ENCODE measurements at regions not wholly inside any gene's neighbourhood (a gene's known extent, or its start where the extent isn't known, plus 50 kb on each side); places are given as distances from the start of the nearest gene placed in this dataset.

DNA sequence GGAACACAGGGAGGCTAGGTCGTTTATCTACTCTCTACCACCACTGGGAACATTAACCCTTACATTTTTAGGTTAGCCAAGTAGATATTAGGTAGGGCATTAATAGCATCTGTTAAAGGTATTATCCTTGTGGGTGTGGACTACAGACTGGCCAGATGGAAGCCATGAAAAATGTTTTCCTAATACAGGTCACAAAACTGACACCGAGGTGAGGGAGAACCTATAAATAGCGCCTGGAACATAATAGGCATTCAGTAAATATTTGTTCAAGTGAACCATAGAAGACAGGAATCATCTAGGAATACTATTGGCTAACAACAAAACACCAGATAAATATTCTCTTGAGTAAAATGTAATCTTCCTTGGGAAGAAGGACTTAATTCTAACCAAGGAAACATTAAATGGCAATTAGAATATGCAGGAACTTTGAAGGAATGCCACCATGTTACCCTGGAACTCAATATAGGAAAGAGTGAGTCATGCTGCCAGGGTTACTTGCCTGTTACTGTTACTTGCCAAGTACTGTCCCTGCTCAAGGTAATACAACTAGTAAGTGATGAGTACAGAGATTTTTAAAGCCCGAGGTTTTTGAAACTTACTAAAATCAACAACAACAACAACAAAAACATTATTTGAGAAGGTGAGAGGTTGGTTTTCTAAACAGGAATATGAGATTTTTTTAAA is 79.0 kb downstream of the SOX3 start:
- no peaks in the 10 kb centered on the region for H3K4me1 Mint-ChIP-seq
- ATAC-seq (no peak), DNase-seq (ENCODE audit: low spot score) (peak; percentile 6)
- Histone ChIP-seq H3F3A (replicated peaks; ENCODE audit: low read depth) (no peaks in the 10 kb centered on the region), H3K79me2 (replicated peaks; ENCODE audit: insufficient read depth) (no peaks in the 10 kb centered on the region), H3K4me2 (no peak overlapping the region), H3K4me1 (ENCODE audit: insufficient read depth) (no peaks in the 10 kb centered on the region), H3K9me2 (ENCODE audit: insufficient read depth) (no peaks in the 10 kb centered on the region), H3K4me3 (no peak overlapping the region), H3K27me3 (ENCODE audit: insufficient read depth) (no peaks in the 10 kb centered on the region), H2AFZ (no peak overlapping the region), H4K20me1 (replicated peaks; ENCODE audit: insufficient read depth) (no peaks in the 10 kb centered on the region), H3K27ac (ENCODE audit: low read depth) (no peak overlapping the region), H3K36me3 (ENCODE audit: insufficient read depth) (no peaks in the 10 kb centered on the region)
- no peak overlapping the region for H3K4me3 Mint-ChIP-seq
- H3K36me3 Mint-ChIP-seq (ENCODE audit: low read depth), result no peaks in the 10 kb centered on the region
- TF ChIP-seq NANOG (IDR thresholded peaks at IDR 0.05; ENCODE audit: borderline replicate concordance) (no peak), EZH2phosphoT487 (IDR thresholded peaks at IDR 0.05; ENCODE audit: unreplicated experiment) (no peak), EZH2 (IDR thresholded peaks at IDR 0.05; ENCODE audit: low read depth, unreplicated experiment) (no peak), CREB1 (CRISPR knock-in tag; IDR thresholded peaks at IDR 0.05; ENCODE audit: low read depth) (no peak), POLR2AphosphoS5 (IDR thresholded peaks at IDR 0.05; ENCODE audit: low read depth) (no peak), STAT1 (IDR thresholded peaks at IDR 0.05; ENCODE audit: unreplicated experiment) (no peak), ZNF114 (CRISPR knock-in tag; IDR thresholded peaks at IDR 0.05) (no peak), JUNB (IDR thresholded peaks at IDR 0.05; ENCODE audit: unreplicated experiment) (no peak), ZNF331 (CRISPR knock-in tag; IDR thresholded peaks at IDR 0.05; ENCODE audit: low read depth) (no peak)
- TF ChIP-seq, protein P1, sequence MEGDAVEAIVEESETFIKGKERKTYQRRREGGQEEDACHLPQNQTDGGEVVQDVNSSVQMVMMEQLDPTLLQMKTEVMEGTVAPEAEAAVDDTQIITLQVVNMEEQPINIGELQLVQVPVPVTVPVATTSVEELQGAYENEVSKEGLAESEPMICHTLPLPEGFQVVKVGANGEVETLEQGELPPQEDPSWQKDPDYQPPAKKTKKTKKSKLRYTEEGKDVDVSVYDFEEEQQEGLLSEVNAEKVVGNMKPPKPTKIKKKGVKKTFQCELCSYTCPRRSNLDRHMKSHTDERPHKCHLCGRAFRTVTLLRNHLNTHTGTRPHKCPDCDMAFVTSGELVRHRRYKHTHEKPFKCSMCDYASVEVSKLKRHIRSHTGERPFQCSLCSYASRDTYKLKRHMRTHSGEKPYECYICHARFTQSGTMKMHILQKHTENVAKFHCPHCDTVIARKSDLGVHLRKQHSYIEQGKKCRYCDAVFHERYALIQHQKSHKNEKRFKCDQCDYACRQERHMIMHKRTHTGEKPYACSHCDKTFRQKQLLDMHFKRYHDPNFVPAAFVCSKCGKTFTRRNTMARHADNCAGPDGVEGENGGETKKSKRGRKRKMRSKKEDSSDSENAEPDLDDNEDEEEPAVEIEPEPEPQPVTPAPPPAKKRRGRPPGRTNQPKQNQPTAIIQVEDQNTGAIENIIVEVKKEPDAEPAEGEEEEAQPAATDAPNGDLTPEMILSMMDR (conservative IDR thresholded peaks at IDR 0.05; ENCODE audit: low read depth in 2 of 2), result no peak
- TF ChIP-seq, protein P2, sequence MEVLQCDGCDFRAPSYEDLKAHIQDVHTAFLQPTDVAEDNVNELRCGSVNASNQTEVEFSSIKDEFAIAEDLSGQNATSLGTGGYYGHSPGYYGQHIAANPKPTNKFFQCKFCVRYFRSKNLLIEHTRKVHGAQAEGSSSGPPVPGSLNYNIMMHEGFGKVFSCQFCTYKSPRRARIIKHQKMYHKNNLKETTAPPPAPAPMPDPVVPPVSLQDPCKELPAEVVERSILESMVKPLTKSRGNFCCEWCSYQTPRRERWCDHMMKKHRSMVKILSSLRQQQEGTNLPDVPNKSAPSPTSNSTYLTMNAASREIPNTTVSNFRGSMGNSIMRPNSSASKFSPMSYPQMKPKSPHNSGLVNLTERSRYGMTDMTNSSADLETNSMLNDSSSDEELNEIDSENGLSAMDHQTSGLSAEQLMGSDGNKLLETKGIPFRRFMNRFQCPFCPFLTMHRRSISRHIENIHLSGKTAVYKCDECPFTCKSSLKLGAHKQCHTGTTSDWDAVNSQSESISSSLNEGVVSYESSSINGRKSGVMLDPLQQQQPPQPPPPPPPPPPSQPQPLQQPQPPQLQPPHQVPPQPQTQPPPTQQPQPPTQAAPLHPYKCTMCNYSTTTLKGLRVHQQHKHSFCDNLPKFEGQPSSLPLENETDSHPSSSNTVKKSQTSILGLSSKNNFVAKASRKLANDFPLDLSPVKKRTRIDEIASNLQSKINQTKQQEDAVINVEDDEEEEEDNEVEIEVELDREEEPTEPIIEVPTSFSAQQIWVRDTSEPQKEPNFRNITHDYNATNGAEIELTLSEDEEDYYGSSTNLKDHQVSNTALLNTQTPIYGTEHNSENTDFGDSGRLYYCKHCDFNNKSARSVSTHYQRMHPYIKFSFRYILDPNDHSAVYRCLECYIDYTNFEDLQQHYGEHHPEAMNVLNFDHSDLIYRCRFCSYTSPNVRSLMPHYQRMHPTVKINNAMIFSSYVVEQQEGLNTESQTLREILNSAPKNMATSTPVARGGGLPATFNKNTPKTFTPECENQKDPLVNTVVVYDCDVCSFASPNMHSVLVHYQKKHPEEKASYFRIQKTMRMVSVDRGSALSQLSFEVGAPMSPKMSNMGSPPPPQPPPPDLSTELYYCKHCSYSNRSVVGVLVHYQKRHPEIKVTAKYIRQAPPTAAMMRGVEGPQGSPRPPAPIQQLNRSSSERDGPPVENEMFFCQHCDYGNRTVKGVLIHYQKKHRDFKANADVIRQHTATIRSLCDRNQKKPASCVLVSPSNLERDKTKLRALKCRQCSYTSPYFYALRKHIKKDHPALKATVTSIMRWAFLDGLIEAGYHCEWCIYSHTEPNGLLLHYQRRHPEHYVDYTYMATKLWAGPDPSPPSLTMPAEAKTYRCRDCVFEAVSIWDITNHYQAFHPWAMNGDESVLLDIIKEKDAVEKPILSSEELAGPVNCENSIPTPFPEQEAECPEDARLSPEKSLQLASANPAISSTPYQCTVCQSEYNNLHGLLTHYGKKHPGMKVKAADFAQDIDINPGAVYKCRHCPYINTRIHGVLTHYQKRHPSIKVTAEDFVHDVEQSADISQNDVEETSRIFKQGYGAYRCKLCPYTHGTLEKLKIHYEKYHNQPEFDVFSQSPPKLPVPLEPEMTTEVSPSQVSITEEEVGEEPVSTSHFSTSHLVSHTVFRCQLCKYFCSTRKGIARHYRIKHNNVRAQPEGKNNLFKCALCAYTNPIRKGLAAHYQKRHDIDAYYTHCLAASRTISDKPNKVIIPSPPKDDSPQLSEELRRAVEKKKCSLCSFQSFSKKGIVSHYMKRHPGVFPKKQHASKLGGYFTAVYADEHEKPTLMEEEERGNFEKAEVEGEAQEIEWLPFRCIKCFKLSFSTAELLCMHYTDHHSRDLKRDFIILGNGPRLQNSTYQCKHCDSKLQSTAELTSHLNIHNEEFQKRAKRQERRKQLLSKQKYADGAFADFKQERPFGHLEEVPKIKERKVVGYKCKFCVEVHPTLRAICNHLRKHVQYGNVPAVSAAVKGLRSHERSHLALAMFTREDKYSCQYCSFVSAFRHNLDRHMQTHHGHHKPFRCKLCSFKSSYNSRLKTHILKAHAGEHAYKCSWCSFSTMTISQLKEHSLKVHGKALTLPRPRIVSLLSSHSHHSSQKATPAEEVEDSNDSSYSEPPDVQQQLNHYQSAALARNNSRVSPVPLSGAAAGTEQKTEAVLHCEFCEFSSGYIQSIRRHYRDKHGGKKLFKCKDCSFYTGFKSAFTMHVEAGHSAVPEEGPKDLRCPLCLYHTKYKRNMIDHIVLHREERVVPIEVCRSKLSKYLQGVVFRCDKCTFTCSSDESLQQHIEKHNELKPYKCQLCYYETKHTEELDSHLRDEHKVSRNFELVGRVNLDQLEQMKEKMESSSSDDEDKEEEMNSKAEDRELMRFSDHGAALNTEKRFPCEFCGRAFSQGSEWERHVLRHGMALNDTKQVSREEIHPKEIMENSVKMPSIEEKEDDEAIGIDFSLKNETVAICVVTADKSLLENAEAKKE (CRISPR knock-in tag; IDR thresholded peaks at IDR 0.05), result no peak
- TF ChIP-seq, protein P3, sequence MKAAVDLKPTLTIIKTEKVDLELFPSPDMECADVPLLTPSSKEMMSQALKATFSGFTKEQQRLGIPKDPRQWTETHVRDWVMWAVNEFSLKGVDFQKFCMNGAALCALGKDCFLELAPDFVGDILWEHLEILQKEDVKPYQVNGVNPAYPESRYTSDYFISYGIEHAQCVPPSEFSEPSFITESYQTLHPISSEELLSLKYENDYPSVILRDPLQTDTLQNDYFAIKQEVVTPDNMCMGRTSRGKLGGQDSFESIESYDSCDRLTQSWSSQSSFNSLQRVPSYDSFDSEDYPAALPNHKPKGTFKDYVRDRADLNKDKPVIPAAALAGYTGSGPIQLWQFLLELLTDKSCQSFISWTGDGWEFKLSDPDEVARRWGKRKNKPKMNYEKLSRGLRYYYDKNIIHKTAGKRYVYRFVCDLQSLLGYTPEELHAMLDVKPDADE (IDR thresholded peaks at IDR 0.05), result no peak
- TF ChIP-seq, protein P4, sequence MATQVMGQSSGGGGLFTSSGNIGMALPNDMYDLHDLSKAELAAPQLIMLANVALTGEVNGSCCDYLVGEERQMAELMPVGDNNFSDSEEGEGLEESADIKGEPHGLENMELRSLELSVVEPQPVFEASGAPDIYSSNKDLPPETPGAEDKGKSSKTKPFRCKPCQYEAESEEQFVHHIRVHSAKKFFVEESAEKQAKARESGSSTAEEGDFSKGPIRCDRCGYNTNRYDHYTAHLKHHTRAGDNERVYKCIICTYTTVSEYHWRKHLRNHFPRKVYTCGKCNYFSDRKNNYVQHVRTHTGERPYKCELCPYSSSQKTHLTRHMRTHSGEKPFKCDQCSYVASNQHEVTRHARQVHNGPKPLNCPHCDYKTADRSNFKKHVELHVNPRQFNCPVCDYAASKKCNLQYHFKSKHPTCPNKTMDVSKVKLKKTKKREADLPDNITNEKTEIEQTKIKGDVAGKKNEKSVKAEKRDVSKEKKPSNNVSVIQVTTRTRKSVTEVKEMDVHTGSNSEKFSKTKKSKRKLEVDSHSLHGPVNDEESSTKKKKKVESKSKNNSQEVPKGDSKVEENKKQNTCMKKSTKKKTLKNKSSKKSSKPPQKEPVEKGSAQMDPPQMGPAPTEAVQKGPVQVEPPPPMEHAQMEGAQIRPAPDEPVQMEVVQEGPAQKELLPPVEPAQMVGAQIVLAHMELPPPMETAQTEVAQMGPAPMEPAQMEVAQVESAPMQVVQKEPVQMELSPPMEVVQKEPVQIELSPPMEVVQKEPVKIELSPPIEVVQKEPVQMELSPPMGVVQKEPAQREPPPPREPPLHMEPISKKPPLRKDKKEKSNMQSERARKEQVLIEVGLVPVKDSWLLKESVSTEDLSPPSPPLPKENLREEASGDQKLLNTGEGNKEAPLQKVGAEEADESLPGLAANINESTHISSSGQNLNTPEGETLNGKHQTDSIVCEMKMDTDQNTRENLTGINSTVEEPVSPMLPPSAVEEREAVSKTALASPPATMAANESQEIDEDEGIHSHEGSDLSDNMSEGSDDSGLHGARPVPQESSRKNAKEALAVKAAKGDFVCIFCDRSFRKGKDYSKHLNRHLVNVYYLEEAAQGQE (IDR thresholded peaks at IDR 0.05; ENCODE audit: unreplicated experiment), result no peak
- H3K9me3 Mint-ChIP-seq, result no peaks in the 10 kb centered on the region
- no peaks in the 10 kb centered on the region for H3K27me3 Mint-ChIP-seq (ENCODE audit: insufficient read depth, low read depth, poor library complexity)
- H3K27ac Mint-ChIP-seq, result no peak overlapping the region

All from GM23338 (cell line).